ENCODE measurements at regions not wholly inside any gene's neighbourhood (a gene's known extent, or its start where the extent isn't known, plus 50 kb on each side); places are given as distances from the start of the nearest gene placed in this dataset.
"Not testable (repeated sequence)": the region's sequence is repeated elsewhere in the genome, so short reads cannot be mapped to it uniquely, and the experiment has no call there.

DNA sequence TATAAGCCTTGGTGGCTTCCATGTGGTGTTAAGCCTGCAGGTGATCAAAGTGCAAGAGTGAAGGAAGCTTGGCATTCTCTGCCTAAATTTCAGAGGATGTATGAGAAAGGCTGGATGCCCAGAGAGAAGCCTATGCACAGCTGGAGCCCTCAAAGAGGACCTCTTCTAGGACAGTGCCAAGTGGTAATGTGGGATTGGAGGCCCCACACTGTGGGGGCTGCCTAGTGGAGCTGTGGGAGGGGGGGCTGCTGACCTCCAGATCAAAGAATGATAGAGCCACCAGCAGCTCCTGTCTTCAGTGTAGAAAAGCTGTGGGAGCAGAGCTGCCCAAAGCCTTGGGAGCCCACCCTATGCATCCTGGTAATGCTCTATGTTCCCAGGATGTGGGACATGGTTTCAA, 1512.7 kb upstream of the TPTE start:
- H3K4me3 ChIP-seq (ENCODE audit: low read depth, low read length, poor library complexity, severe bottlenecking) = no peak overlapping the region
- H3K9me3 ChIP-seq (ENCODE audit: low read length) = peaks cover 44% of the 10 kb centered on the region
- no peaks in the 10 kb centered on the region for H4K20me1 ChIP-seq (ENCODE audit: insufficient read depth, low read length)
- no peaks in the 10 kb centered on the region for H3K4me1 ChIP-seq (ENCODE audit: insufficient read depth, low read length, poor library complexity, severe bottlenecking)
- H3K36me3 ChIP-seq (ENCODE audit: insufficient read depth, low read length) = no peaks in the 10 kb centered on the region
- no peaks in the 10 kb centered on the region for H3K9me2 ChIP-seq (ENCODE audit: insufficient read depth, low read length)
- no peak overlapping the region for H3K4me2 ChIP-seq (ENCODE audit: low read length)
- TF ChIP-seq CTCF (conservative IDR thresholded peaks at IDR 0.05; ENCODE audit: low read length) = no peak
- no peak for TF ChIP-seq EZH2phosphoT487 (IDR thresholded peaks at IDR 0.05; ENCODE audit: borderline replicate concordance, low read depth, low read length)
- no peak overlapping the region for H2AFZ ChIP-seq (ENCODE audit: low read length)
- intact Hi-C loops (cut with micrococcal nuclease; ENCODE audit: unreplicated experiment) = no loop called here
- DNase-seq (ENCODE audit: low spot score) = no peak
- POLR2A ChIA-PET = no interaction called here
- no peaks in the 10 kb centered on the region for H3K79me2 ChIP-seq (ENCODE audit: insufficient read depth, low read depth, low read length)
- no TSS peak for BruUV-seq (replicated peaks)
- CTCF ChIA-PET (ENCODE audit: unreplicated experiment) = no interaction called here
- no peak overlapping the region for H3K27ac ChIP-seq (ENCODE audit: low read depth, low read length, poor library complexity, severe bottlenecking)

- POLR2A ChIA-PET; H3K27ac ChIP-seq (ENCODE audit: low read depth, low read length, poor library complexity, severe bottlenecking): not testable (repeated sequence)
Observed at GRCh38 chr21:9009267-9010016, 1511.9 kb upstream of the TPTE start.

DNA sequence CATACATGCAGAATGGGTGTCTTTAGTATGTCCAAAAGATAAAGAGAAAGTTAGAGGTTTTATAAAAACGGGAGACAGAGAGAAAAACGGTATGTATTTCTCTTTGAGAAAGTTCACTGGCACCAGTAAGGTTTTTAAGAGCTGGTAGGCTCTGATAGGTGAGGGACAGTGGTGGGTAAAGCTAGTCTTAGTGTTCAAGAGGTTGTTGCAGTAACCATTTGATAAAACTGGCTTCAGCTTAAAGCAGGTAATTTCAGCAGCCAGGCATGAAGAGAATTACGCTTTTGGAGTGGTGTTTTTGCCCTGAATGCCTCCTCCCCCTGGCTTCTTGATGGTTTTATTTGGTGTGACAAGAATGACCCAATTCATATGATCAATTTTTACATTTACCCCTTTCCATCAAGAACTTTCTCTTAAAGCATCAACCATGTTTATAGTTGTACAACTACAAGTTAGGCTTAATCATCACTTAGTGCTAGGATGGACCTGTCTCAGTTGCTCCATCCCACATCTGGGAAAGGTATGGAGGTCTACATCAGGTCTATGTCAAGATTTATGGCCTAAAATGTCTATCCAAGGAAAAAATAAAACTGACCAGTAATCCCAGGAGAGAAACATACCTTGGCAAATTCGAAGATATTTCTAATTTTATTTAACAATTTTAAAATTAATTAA, 1511.1 kb upstream of the TPTE start:
- H3K79me2 ChIP-seq (ENCODE audit: insufficient read depth, low read depth, low read length); CTCF ChIA-PET (ENCODE audit: unreplicated experiment); H3K36me3 ChIP-seq (ENCODE audit: insufficient read depth, low read length); H3K4me1 ChIP-seq (ENCODE audit: insufficient read depth, low read length, poor library complexity, severe bottlenecking); intact Hi-C loops (cut with micrococcal nuclease; ENCODE audit: unreplicated experiment); H4K20me1 ChIP-seq (ENCODE audit: insufficient read depth, low read length); BruUV-seq (replicated peaks); DNase-seq (ENCODE audit: low spot score); H3K9me2 ChIP-seq (ENCODE audit: insufficient read depth, low read length); H3K4me2 ChIP-seq (ENCODE audit: low read length); H2AFZ ChIP-seq (ENCODE audit: low read length); H3K27ac ChIP-seq (ENCODE audit: low read depth, low read length, poor library complexity, severe bottlenecking); POLR2A ChIA-PET; H3K4me3 ChIP-seq (ENCODE audit: low read depth, low read length, poor library complexity, severe bottlenecking): not testable (repeated sequence)
- peaks cover 37% of the 10 kb centered on the region for H3K9me3 ChIP-seq (ENCODE audit: low read length)

More at GRCh38 chr21:9009267-9010016, 1511.9 kb upstream of the TPTE start:
- H3K36me3 ChIP-seq (ENCODE audit: insufficient read depth, low read length); H3K4me1 ChIP-seq (ENCODE audit: insufficient read depth, low read length, poor library complexity, severe bottlenecking); BruUV-seq (replicated peaks); H3K4me2 ChIP-seq (ENCODE audit: low read length); H3K4me3 ChIP-seq (ENCODE audit: low read depth, low read length, poor library complexity, severe bottlenecking); CTCF ChIA-PET (ENCODE audit: unreplicated experiment); H4K20me1 ChIP-seq (ENCODE audit: insufficient read depth, low read length); DNase-seq (ENCODE audit: low spot score); intact Hi-C loops (cut with micrococcal nuclease; ENCODE audit: unreplicated experiment); H3K9me2 ChIP-seq (ENCODE audit: insufficient read depth, low read length); H3K79me2 ChIP-seq (ENCODE audit: insufficient read depth, low read depth, low read length); H2AFZ ChIP-seq (ENCODE audit: low read length): not testable (repeated sequence)
- peaks cover 40% of the 10 kb centered on the region for H3K9me3 ChIP-seq (ENCODE audit: low read length)

DNA sequence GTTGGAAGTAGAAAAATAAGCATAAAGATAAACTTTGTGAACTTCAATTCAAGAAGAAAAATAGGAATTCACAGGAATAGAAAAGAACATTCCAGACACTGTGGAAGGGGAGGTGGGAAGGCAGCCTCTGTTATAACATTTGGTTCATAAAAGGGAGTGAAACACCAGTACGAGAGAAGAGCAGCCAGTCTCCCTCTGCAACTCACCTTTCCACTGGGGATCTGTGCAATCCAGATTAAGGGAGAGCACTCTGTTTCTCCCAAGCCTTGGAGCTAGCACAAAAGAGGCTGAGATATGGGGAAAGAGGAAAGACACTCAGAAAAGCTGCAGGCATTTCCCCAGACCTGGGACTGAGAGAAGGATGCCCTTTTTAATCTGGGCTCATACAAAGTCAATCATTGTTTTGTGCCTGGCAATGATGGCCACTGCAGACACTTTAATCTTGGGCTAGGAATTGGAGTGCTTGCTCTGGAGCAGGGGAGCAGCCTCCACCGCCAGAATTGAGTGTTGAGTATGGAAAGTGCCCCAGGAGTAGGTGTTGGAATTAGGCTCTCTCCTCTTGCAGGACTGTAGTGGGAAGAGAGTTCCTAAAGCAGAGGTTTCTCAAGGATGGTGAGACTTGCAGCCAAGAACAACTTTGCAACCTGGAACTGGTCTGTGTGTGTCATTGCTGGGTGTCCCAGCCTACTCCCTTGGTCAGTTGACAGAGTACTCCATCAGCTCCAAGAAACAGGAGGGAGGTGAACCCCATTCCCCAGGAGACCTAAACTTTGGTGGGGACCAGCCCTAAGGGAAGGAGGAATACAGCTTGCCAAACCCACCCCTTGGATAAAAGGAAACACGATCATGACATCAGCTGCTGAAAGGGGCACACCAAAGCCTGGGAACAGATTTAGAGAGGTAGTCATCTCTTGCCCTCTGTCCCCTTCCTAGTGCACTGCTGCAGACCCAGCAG, 1510.2 kb upstream of the TPTE start:
- H3K27ac ChIP-seq (ENCODE audit: low read depth, low read length, poor library complexity, severe bottlenecking); H3K9me2 ChIP-seq (ENCODE audit: insufficient read depth, low read length); DNase-seq (ENCODE audit: low spot score); POLR2A ChIA-PET; BruUV-seq (replicated peaks); H3K36me3 ChIP-seq (ENCODE audit: insufficient read depth, low read length); H3K4me3 ChIP-seq (ENCODE audit: low read depth, low read length, poor library complexity, severe bottlenecking); H4K20me1 ChIP-seq (ENCODE audit: insufficient read depth, low read length); intact Hi-C loops (cut with micrococcal nuclease; ENCODE audit: unreplicated experiment); H3K79me2 ChIP-seq (ENCODE audit: insufficient read depth, low read depth, low read length); H2AFZ ChIP-seq (ENCODE audit: low read length); CTCF ChIA-PET (ENCODE audit: unreplicated experiment); H3K4me1 ChIP-seq (ENCODE audit: insufficient read depth, low read length, poor library complexity, severe bottlenecking); H3K4me2 ChIP-seq (ENCODE audit: low read length): not testable (repeated sequence)
- peaks cover 33% of the 10 kb centered on the region for H3K9me3 ChIP-seq (ENCODE audit: low read length)

DNA sequence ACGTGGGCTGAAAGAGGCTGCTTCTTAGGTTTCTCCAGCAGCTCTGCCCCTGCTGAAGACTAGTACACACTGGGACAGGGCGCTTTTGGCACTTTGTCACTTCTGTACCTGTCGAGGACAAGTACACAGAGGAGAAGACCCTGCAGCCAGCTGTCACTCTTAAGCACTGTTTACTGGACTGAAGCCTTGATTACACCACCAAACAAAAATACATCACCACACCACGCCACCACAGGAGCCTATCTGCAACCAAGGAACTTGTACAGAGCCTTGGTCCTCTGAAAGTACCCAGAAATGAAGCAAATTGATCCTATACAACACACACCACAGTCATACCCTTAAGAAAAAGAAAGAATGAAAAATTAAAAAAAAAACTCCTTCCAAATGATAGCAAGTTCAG, 1509.5 kb upstream of the TPTE start:
- H3K36me3 ChIP-seq (ENCODE audit: insufficient read depth, low read length); H3K9me2 ChIP-seq (ENCODE audit: insufficient read depth, low read length); H3K27ac ChIP-seq (ENCODE audit: low read depth, low read length, poor library complexity, severe bottlenecking); intact Hi-C loops (cut with micrococcal nuclease; ENCODE audit: unreplicated experiment); H3K4me1 ChIP-seq (ENCODE audit: insufficient read depth, low read length, poor library complexity, severe bottlenecking); POLR2A ChIA-PET; H3K4me2 ChIP-seq (ENCODE audit: low read length); H2AFZ ChIP-seq (ENCODE audit: low read length); DNase-seq (ENCODE audit: low spot score); BruUV-seq (replicated peaks); H4K20me1 ChIP-seq (ENCODE audit: insufficient read depth, low read length); H3K79me2 ChIP-seq (ENCODE audit: insufficient read depth, low read depth, low read length); CTCF ChIA-PET (ENCODE audit: unreplicated experiment); H3K4me3 ChIP-seq (ENCODE audit: low read depth, low read length, poor library complexity, severe bottlenecking): not testable (repeated sequence)
- H3K9me3 ChIP-seq (ENCODE audit: low read length) = peaks cover 33% of the 10 kb centered on the region
